GM23338 (cell line): ENCODE measurements at regions not wholly inside any gene's neighbourhood (a gene's known extent, or its start where the extent isn't known, plus 50 kb on each side); places are given as distances from the start of the nearest gene placed in this dataset.

Experiments used
- EZH2phosphoT487 ChIP-seq: fragments of 200-600 bp; sonication (generic); IDR thresholded peaks from one replicate; pipeline ENCODE4 v1.8.1; 2018; ENCODE audit warnings: antibody characterized with exemption; ENCODE audit not compliant: unreplicated experiment
- POLR2AphosphoS5 ChIP-seq: IDR thresholded peaks from 2 replicates; pipeline ENCODE4 v1.6.1; 2016; ENCODE audit warnings: antibody characterized with exemption, low read depth
- TF ChIP-seq, protein P1 (sequence below), 2 experiments: fragments of 200-600 bp in 1 of 2; sonication (generic) in 1 of 2; conservative IDR thresholded peaks; 2 replicates each; pipeline versions ENCODE4 v1.5.1 to v1.6.1; 2016 to 2017; ENCODE audit warnings: antibody characterized with exemption in 2 of 2, low read depth in 2 of 2, mild to moderate bottlenecking in 2 of 2, moderate library complexity in 1 of 2

DNA sequence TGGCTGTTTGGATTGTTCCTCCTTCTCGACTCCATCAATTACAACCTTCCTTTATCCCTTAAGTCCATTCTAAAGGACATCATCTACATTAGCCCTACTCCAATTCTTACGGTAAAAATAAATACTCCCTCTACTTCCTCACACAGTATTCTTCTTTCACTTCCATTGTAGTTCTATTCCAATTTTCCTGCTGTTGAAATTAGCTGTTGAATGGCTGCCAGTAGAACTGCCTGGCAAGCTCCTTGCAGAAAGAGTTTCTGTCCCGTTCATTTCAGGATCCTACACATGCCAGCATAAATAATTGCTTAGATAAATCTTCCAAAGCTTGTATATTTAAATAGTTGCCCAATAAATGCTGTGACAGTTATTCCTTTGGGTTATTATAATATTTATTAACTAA is 459.3 kb upstream of the TRIB2 start:
- TF ChIP-seq, protein P1, sequence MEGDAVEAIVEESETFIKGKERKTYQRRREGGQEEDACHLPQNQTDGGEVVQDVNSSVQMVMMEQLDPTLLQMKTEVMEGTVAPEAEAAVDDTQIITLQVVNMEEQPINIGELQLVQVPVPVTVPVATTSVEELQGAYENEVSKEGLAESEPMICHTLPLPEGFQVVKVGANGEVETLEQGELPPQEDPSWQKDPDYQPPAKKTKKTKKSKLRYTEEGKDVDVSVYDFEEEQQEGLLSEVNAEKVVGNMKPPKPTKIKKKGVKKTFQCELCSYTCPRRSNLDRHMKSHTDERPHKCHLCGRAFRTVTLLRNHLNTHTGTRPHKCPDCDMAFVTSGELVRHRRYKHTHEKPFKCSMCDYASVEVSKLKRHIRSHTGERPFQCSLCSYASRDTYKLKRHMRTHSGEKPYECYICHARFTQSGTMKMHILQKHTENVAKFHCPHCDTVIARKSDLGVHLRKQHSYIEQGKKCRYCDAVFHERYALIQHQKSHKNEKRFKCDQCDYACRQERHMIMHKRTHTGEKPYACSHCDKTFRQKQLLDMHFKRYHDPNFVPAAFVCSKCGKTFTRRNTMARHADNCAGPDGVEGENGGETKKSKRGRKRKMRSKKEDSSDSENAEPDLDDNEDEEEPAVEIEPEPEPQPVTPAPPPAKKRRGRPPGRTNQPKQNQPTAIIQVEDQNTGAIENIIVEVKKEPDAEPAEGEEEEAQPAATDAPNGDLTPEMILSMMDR (conservative IDR thresholded peaks at IDR 0.05; ENCODE audit: low read depth in 2 of 2), result no peak
- TF ChIP-seq POLR2AphosphoS5 (no peak), EZH2phosphoT487 (no peak)
